Fibroblast of skin of back (primary cell): ENCODE measurements at regions not wholly inside any gene's neighbourhood (a gene's known extent, or its start where the extent isn't known, plus 50 kb on each side); places are given as distances from the start of the nearest gene placed in this dataset.
"Not testable (repeated sequence)": the region's sequence is repeated elsewhere in the genome, so short reads cannot be mapped to it uniquely, and the experiment has no call there.

Experiments
- DNase-seq: peaks from one replicate; pipeline ENCODE4 v3.0.0-alpha.2; 2013

GRCh38 chr3:166444756-166445155, 607.5 kb upstream of the BCHE start:
- no peak for DNase-seq

DNA sequence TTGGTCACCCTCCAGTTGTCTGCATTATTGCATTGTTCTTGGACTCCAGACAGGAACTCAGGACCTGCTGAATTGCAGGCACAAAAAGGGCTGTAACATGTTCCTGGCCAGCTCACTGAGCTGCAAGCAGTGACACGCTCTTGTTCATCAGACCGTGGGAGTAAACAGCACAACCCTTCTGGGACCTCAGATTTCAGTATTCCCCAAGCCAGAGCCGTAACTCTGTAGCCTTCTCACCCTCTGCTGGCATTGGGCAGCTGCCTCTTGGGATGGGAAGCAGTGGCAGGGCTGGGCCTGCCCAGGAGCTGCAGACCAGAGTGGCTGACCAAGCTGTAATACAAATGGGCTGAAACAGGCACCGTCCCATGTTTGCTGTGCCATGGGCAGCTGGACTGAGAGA, 607.1 kb upstream of the BCHE start:
- DNase-seq = no peak

DNA sequence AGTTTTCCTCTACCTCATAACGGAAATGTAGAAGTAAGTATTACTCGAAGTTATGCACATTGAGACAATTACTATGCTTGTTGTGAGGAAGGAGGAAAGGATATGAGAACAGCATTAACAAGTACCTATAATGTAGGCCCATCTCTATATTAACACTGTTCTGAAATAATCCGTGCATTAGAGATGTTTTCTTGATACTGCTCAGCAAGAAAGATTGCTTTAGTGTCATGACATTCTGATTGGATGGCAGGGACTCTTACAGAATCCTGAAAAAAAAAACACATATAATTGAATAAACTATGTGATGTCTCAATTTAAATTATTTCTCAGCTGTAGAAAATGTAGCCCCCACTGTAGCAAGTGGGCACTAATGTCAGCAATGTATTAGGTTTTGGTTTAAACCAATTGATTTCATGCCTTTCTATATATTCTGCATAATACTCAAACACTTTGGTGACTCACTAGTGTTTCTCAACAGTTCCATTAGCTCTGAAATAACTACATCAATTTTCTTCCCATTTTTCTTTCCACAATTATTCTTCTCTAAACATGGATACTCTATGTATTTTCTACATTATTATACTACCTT, 598.3 kb upstream of the BCHE start:
- DNase-seq = no peak

- no peak for DNase-seq
Observed at GRCh38 chr3:166433060-166433459, 595.8 kb upstream of the BCHE start.

GRCh38 chr3:166425900-166426611, 588.8 kb upstream of the BCHE start:
- DNase-seq = no peak

- DNase-seq = no peak
Observed at GRCh38 chr3:166425021-166425420, 587.8 kb upstream of the BCHE start.

DNA sequence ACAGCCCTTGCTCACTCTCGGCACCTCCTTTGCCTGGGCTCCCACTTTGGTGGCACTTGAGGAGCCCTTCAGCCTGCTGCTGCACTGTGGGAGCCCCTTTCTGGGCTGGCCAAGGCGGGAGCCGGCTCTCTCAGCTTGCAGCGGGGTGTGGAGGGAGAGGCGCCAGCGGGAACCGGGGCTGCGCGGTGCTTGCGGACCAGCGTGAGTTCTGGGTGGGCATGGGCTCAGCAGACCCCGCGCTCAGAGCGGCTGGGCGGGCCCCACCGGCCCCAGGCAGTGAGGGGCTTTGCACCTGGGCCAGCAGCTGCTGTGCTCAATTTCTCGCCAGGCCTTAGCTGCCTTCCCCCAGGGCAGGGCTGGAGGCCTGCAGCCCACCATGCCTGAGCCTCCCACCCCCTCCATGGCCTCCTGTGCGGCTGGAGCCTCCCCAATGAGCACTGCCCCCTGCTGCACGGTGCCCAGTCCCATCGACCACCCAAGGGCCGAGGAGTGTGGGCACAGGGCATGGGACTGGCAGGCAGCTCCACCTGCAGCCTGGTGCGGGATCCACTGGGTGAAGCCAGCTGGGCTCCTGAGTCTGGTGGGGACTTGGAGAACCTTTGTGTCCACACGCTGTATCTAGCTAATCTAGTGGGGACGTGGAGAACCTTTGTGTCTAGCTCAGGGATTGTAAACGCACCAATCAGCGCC, 586.7 kb upstream of the BCHE start:
- DNase-seq = not testable (repeated sequence)

GRCh38 chr3:166422556-166422955, 585.3 kb upstream of the BCHE start:
- peak; percentile 82 for DNase-seq

- peak; percentile 63 for DNase-seq
Observed at GRCh38 chr3:166420071-166420470, 582.8 kb upstream of the BCHE start.

DNA sequence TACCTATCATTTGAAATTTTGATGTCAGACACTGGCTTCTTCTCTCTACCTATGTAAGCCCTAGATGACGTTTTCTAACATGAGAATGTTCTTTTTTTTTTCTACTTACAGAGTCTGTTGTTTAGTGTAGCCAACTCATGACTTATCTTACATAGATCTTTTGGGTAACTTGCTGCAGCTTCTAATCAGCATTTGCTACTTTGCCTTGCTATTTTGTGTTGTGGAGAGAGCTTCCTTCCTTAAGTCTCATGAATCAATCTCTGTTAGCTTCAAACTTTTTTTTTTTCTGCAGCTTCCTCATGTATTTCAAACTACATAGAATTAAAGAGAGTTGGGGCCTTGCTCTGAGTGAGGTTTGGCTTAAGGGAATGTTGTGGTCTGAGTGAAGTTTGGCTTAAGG, 568.7 kb upstream of the BCHE start:
- no peak for DNase-seq

GRCh38 chr3:166405465-166405864, 568.2 kb upstream of the BCHE start:
- no peak for DNase-seq

- no peak for DNase-seq
Observed at GRCh38 chr3:166390303-166390702, 553.1 kb upstream of the BCHE start.

DNA sequence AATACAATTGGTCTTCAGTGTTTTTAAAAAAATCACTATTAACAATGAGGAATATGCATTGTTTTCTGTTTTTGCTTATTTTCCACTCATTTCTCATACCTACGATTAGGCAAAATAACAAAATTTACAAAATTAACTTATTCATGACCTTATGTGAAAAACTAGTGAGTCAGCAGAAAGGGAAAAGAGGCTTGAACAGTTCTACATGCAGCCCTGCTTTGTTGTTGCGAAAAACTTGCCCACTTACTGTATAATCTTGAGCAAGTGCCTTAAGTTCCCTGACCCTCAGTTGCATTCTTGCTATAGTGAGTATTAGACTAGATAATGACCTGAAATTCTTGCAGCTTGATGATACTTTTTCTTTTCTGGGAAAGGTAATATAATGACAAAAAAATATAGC, 551.1 kb upstream of the BCHE start:
- DNase-seq = no peak

DNA sequence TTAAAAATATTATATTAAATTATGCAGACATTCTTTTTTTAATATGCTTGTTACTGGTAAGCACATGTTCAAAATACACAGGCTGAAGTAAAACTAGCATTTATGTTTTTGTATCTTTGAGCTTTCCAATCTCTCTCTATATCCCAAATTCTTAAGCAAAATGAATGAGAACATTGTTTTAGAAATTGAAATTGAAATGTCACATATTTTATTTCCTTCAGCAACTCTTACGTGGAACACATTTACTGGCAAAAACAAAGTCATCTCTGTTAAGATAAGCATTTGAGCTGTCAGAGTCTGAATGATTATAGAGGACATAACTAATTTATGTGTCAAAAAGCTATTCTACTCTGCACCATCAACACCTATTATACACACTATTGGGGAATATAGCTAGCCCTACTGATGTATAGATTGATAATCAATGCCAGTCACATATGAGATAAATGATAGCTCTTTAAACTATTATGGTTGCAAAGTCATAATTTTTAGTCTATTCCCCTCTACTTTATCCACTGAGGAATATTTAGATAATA, 535.4 kb upstream of the BCHE start:
- DNase-seq = no peak

DNA sequence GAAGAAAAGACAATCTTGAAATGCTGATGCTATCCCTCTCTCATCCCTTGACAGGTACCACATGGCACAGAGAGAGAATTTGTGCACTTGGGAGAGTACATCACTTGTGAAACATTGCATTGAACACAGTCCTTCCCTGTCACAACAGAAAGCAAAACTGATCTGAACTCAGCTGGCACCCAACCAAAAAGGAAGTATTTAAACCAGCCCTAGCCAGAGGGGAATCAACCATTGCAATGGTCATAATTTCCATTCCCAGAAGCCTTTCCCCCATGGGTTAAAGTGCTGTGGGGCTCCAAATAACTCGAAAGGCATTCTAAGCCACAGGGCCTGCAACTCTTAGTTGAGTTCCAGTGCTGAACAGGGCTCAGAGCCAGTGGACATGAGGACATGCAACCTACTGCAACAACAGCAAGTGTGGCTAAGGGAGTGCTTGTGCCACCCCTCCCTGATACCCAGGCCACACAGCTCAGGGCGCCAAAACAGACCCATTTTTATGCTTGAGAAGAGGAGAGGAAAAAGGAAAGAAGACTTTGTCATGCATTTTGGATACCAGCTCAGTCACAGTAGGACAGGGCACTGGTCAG, 530.8 kb upstream of the BCHE start:
- peak; percentile 25 for DNase-seq

GRCh38 chr3:166362698-166363097, 525.5 kb upstream of the BCHE start:
- no peak for DNase-seq

DNA sequence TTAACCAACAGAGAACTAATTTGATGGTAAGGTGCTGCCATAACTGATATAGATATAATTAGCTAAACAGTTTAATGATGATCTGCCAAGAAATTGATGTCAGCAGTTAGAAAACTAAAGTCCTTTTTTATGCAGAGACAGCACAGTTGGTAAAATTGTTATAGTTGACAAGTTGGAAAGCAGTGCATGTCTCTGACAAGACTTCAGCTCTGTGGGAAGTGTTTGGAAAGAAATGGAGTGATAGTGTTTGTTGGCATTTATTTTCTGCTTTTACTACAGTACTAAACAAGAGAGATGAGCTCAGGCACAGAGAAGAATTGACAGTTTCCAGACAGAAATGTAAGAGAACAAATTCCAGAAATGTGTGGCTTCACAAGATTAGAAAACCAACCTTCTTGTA, 523.5 kb upstream of the BCHE start:
- no peak for DNase-seq

DNA sequence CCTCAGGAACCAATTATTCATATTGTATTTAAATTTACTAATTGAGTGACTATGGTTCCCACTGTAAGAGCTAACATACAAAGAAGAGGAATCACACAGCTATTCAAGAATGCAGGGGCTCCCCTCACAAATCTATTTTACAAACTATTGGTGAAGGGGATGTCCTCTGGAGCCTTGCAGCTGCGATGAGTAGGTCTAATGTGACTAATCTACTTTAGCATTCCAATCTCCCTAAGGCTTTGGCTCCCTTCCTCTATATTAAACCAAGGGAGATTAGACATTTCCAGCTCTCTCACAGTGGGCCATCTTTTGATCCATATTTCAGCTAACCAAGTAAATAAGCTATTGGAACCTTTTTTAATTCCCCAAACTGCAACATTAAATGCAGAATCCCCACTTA, 514.2 kb upstream of the BCHE start:
- DNase-seq = peak; percentile 35

GRCh38 chr3:166340604-166341266, 503.5 kb upstream of the BCHE start:
- DNase-seq = no peak

DNA sequence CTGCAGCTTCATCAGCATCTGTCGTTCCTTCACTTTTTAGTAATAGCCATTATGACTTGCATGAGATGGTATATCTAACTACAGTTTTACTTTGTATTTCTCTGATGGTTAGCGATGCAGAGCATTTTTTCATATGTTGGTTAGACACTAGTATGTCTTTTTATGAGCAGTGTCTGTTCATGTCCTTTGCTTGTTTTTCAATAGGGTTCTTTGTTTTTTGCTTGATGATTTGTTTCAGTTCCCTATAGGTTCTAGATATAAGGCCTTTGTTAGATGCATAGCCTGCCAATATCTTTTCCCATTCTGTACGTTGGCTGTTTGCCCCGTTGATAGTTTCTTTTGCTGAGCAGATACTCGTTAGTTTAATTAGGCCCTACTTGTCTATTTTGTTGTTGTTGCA, 487.2 kb upstream of the BCHE start:
- no peak for DNase-seq

DNA sequence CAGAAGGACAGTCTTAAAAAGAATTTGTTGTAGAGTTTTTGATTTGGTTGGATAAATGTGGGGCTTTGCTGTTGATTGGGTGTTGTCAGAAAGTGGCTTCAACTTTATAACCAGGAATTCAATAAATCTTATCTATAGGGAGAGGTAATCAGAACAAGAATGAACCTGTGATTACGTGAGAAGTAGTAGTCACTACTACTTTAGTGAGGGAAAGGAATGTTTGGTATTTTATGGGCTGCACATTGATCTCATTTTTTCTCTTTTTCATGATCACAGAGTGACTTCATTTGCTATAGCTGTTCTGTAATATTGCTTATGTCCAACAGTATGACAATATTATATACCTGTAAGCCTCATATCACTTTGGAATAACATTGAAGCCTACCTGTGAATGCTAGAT, 485.2 kb upstream of the BCHE start:
- DNase-seq = no peak

- DNase-seq = no peak
Observed at GRCh38 chr3:166307756-166308350, 470.6 kb upstream of the BCHE start.
